Fibroblast of lung (primary cell): ENCODE measurements at regions not wholly inside any gene's neighbourhood (a gene's known extent, or its start where the extent isn't known, plus 50 kb on each side); places are given as distances from the start of the nearest gene placed in this dataset.

ENCODE experiments used
- CTCF ChIP-seq, 2 donors: IDR thresholded peaks in 1 of 2; conservative IDR thresholded peaks in 1 of 2; 1 replicate in 1 of 2; 2 replicates in 1 of 2; pipeline ENCODE4 v1.5.1; 2011 to 2012; ENCODE audit warnings: low read length in 2 of 2, control low read depth in 1 of 2, inconsistent platforms in 1 of 2, low read depth in 1 of 2, mild to moderate bottlenecking in 1 of 2
- EZH2 ChIP-seq: IDR thresholded peaks from 2 replicates; pipeline ENCODE4 v1.5.1; 2012; ENCODE audit warnings: low read length, control low read depth, mild to moderate bottlenecking; ENCODE audit errors: missing control alignments

GRCh38 chr5:67547682-67548081 is 351.1 kb upstream of the CD180 start:
- TF ChIP-seq EZH2 (no peak), CTCF (conservative IDR thresholded peaks at IDR 0.05 in 1 of 2, IDR thresholded peaks at IDR 0.05 in 1 of 2; ENCODE audit: low read depth in 1 of 2, low read length in 2 of 2) (no peak)
